Mammary epithelial cell (primary cell): ENCODE measurements at regions not wholly inside any gene's neighbourhood (a gene's known extent, or its start where the extent isn't known, plus 50 kb on each side); places are given as distances from the start of the nearest gene placed in this dataset.

Source experiments
- CTCF ChIP-seq, 2 donors: IDR thresholded peaks in 1 of 2; conservative IDR thresholded peaks in 1 of 2; 2 replicates each; pipeline ENCODE4 v1.5.1; 2011 to 2012; ENCODE audit warnings: inconsistent platforms in 2 of 2, low read length in 2 of 2, mild to moderate bottlenecking in 2 of 2, control low read depth in 1 of 2, low read depth in 1 of 2; ENCODE audit not compliant: insufficient read depth in 1 of 2; ENCODE audit errors: extremely low read depth in 1 of 2
- EZH2 ChIP-seq: IDR thresholded peaks from 2 replicates; pipeline ENCODE4 v1.6.1; 2012; ENCODE audit warnings: low read length, inconsistent platforms, borderline replicate concordance

- no peak for TF ChIP-seq CTCF (conservative IDR thresholded peaks at IDR 0.05 in 1 of 2, IDR thresholded peaks at IDR 0.05 in 1 of 2; ENCODE audit: extremely low read depth in 1 of 2, insufficient read depth in 1 of 2, low read depth in 1 of 2, low read length in 2 of 2)
- TF ChIP-seq EZH2 = no peak
These were observed 75.5 kb upstream of the VSTM2B start for GRCh38 chr19:29450306-29450705.
